ENCODE measurements at regions not wholly inside any gene's neighbourhood (a gene's known extent, or its start where the extent isn't known, plus 50 kb on each side); places are given as distances from the start of the nearest gene placed in this dataset.

- no peaks in the 10 kb centered on the region for H3K9me3 ChIP-seq
- intact Hi-C loops (cut with DNase I): no loop called here
- H3K4me3 ChIP-seq: no peak overlapping the region
- no peaks in the 10 kb centered on the region for H3K4me1 ChIP-seq
- no peak overlapping the region for H3K27ac ChIP-seq
- TF ChIP-seq CTCF (IDR thresholded peaks at IDR 0.05): no peak
- DNase-seq (ENCODE audit: low spot score in 2 of 2): no peak
- no peaks in the 10 kb centered on the region for H3K27me3 ChIP-seq
- no peaks in the 10 kb centered on the region for H3K36me3 ChIP-seq
These were observed 475.2 kb downstream of the EPHA7 start for GRCh38 chr6:92944132-92944531.

- DNase-seq (ENCODE audit: low spot score in 2 of 2): no peak
- H3K4me3 ChIP-seq: no peak overlapping the region
- H3K9me3 ChIP-seq: no peaks in the 10 kb centered on the region
- intact Hi-C loops (cut with DNase I): no loop called here
- H3K27ac ChIP-seq: no peak overlapping the region
- no peaks in the 10 kb centered on the region for H3K4me1 ChIP-seq
- no peaks in the 10 kb centered on the region for H3K27me3 ChIP-seq
- H3K36me3 ChIP-seq: no peaks in the 10 kb centered on the region
- TF ChIP-seq CTCF (IDR thresholded peaks at IDR 0.05): no peak
These were observed 476.8 kb downstream of the EPHA7 start for GRCh38 chr6:92942549-92942948.

- Histone ChIP-seq H3K4me3 (no peak overlapping the region), H3K27ac (no peak overlapping the region), H3K36me3 (no peaks in the 10 kb centered on the region), H3K27me3 (no peaks in the 10 kb centered on the region), H3K4me1 (no peaks in the 10 kb centered on the region), H3K9me3 (no peaks in the 10 kb centered on the region)
- TF ChIP-seq CTCF (IDR thresholded peaks at IDR 0.05): no peak
- intact Hi-C loops (cut with DNase I): no loop called here
- no peak for DNase-seq (ENCODE audit: low spot score in 2 of 2)
These were observed 484.7 kb downstream of the EPHA7 start for GRCh38 chr6:92934625-92935024.

GRCh38 chr6:92930171-92930570 lies 489.2 kb downstream of the EPHA7 start:
- Histone ChIP-seq H3K9me3 (no peaks in the 10 kb centered on the region), H3K27me3 (no peaks in the 10 kb centered on the region), H3K4me1 (no peaks in the 10 kb centered on the region), H3K4me3 (no peak overlapping the region), H3K27ac (no peak overlapping the region), H3K36me3 (no peaks in the 10 kb centered on the region)
- no peak for TF ChIP-seq CTCF (IDR thresholded peaks at IDR 0.05)
- intact Hi-C loops (cut with DNase I): no loop called here
- DNase-seq (ENCODE audit: low spot score in 2 of 2): no peak

GRCh38 chr6:92922216-92922806 lies 497.0 kb downstream of the EPHA7 start:
- TF ChIP-seq CTCF (IDR thresholded peaks at IDR 0.05): no peak
- no peaks in the 10 kb centered on the region for H3K9me3 ChIP-seq
- H3K4me1 ChIP-seq: no peaks in the 10 kb centered on the region
- no peaks in the 10 kb centered on the region for H3K27me3 ChIP-seq
- H3K4me3 ChIP-seq: no peak overlapping the region
- no peak overlapping the region for H3K27ac ChIP-seq
- intact Hi-C loops (cut with DNase I): no loop called here
- DNase-seq (ENCODE audit: low spot score in 2 of 2): no peak
- no peaks in the 10 kb centered on the region for H3K36me3 ChIP-seq

DNA sequence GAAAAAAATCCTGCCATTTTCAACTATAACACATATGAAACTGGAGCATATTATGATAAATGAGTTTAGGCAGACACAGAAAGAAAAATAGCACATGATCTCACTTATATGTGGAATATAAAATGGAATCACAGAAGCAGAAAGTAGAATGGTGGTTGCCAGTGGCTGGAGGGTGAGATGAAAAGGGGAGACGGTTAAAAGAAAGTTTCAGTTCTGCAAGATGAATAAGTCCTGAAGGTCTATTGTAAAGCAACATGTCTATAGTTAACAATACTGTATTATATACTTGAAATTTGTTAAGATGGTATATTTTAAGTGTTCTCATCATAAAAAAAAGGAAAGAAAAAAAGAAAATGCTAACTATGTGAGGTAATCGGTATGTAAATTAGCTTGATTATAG lies 503.9 kb downstream of the EPHA7 start:
- DNase-seq (ENCODE audit: low spot score in 2 of 2): no peak
- no peaks in the 10 kb centered on the region for H3K27me3 ChIP-seq
- H3K9me3 ChIP-seq: no peaks in the 10 kb centered on the region
- no peaks in the 10 kb centered on the region for H3K4me1 ChIP-seq
- H3K36me3 ChIP-seq: no peaks in the 10 kb centered on the region
- TF ChIP-seq CTCF (IDR thresholded peaks at IDR 0.05): no peak
- intact Hi-C loops (cut with DNase I): no loop called here
- no peak overlapping the region for H3K4me3 ChIP-seq
- no peak overlapping the region for H3K27ac ChIP-seq
